Nucleus accumbens (tissue), 56 donors: ENCODE measurements at regions not wholly inside any gene's neighbourhood (a gene's known extent, or its start where the extent isn't known, plus 50 kb on each side); places are given as distances from the start of the nearest gene placed in this dataset.

Experiments used
- DNase-seq, 56 donors: peaks; one replicate each; lab custom pipeline; 2025; lab: John Stamatoyannopoulos, UW

DNA sequence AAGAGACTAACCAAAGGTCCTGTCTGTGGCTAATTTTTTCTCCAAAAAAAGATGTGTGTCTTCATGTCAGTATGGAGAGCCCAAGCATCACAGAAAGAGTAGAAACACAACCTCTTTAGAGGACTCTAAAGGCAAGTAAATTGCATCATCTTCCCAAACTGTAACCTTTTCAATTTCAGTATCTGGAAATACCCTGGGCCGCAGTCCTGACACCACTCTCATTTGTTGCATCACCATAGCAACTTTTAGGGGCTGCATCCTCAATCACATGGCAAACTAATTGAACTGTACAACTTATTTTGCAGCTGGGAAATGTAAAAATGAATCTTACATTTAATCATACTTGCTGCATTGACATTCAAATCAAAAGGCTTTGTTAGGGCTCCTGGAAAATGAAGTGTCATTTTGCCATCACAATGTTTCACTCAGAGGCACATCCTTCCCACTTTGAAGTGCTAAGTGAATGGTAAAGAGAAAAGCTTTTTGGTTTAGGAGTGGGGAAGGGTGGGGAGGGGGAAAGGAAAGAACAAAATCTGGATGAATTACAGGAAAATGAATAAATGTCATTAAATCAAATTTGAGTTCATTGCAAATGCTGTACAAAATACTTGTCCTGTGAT lies 60.6 kb upstream of the GRIA1 start:
- DNase-seq: no peak

DNA sequence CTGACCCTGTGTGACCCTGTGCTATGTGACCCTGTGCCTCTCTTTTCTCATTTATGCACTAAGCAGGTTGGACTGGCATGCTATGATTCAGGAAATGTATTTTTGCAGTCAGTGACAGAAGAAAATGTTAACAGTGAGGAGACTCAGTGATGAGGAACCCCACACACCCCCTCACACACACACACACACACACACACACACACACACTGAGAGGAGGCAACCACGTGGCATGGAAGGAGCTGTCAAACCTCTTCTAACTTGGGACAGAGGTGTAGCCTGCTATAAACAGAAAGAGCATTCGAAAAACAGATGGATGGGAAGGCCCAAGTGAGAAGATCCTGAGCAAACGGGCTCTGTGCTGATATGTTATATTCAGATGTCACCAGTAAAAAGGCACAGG lies 57.9 kb upstream of the GRIA1 start:
- peak in 17 of 56 donors; percentile 1 to 52 (median 25) for DNase-seq

DNA sequence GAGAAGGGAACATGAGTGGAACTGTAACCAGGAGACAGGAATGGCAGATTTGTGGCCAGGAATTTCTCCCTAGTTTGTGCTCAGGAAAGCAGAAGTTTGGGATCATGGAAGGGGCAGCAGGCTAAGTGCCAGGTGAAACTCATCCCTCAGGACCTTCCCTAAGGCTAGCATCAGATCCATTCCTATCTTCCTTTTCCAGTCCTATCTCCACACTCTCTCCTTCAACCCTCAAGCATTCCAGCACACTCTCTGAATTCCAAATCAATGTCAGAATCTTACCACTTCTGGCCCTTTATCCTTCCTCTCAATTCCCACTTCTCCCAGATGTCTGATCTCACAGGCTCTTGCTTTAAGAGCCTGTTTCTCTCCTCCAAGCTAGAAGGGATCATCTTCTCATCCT lies 53.2 kb upstream of the GRIA1 start:
- DNase-seq: no peak

DNA sequence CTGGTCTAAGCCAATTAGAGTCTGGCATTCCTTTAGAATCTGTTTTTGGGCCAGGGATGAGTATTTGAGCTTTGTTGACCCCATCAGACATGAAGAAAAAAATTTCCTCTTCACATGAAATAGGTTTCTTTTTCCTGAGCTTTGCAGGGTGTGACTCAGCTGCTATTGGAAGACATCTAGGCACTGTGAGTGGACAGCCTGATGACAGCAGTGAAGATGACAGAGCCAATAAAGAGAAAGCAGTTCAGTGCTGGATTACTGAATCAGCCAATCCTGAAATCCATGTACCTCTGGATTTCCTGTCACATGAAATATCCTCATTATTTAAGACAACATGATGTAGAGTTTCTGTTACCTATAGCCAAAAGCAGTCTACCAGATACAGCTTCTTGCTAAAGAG lies 51.3 kb upstream of the GRIA1 start:
- no peak for DNase-seq
